Sigmoid colon (tissue), 4 donors: ENCODE measurements at regions not wholly inside any gene's neighbourhood (a gene's known extent, or its start where the extent isn't known, plus 50 kb on each side); places are given as distances from the start of the nearest gene placed in this dataset.

ENCODE experiments used
- CTCF ChIP-seq, 4 experiments: fragments of 450-650 bp in 3 of 4; fragments of 200-600 bp in 1 of 4; IDR thresholded peaks; one replicate each; pipeline ENCODE4 v1.5.1; 2016 to 2019; ENCODE audit warnings: antibody characterized with exemption in 4 of 4, mild to moderate bottlenecking in 3 of 4, moderate library complexity in 2 of 4
- EP300 ChIP-seq, 4 donors: sonication (generic); formaldehyde crosslinking; IDR thresholded peaks; one replicate each; pipeline ENCODE4 v1.6.1; 2017; ENCODE audit warnings: antibody characterized with exemption in 4 of 4
- POLR2A ChIP-seq, 2 donors: fragments of 450-650 bp; IDR thresholded peaks; one replicate each; pipeline ENCODE4 v1.6.1; 2016; ENCODE audit warnings: antibody characterized with exemption in 2 of 2, mild to moderate bottlenecking in 2 of 2, moderate library complexity in 2 of 2
- POLR2AphosphoS5 ChIP-seq, 4 donors: sonication (generic); formaldehyde crosslinking; IDR thresholded peaks; one replicate each; pipeline ENCODE4 v1.6.1; 2017; ENCODE audit warnings: antibody characterized with exemption in 4 of 4

DNA sequence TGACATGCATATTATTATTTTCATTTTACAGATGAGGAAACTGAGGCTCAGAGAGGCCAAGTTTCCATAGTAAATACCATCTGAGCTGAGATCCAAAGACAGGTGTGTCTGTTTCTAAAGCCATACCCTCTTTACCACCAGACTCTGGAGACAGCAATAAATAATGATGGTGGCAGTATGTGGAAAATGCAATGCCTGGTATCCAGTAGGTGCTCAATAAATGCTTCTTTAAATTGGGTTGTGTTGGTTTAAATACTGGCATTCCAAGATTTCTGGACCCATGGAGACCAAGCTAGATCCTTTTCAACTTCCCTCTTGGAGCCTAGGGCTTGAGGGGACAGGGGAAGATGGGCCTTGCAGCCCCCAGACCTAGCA lies 221.3 kb upstream of the MSX2 start:
- TF ChIP-seq POLR2A (IDR thresholded peaks at IDR 0.05) (no peak), CTCF (IDR thresholded peaks at IDR 0.05) (no peak), POLR2AphosphoS5 (IDR thresholded peaks at IDR 0.05) (no peak), EP300 (IDR thresholded peaks at IDR 0.05) (no peak)
